Breast epithelium (tissue), 3 donors: ENCODE measurements at regions not wholly inside any gene's neighbourhood (a gene's known extent, or its start where the extent isn't known, plus 50 kb on each side); places are given as distances from the start of the nearest gene placed in this dataset.

Source experiments
- POLR2A ChIP-seq: fragments of 450-650 bp; IDR thresholded peaks from one replicate; pipeline ENCODE4 v1.6.1; 2016; ENCODE audit warnings: antibody characterized with exemption, mild to moderate bottlenecking, moderate library complexity
- TF ChIP-seq, protein P1 (sequence below), 3 donors: fragments of 450-650 bp; IDR thresholded peaks; one replicate each; pipeline ENCODE4 v1.5.1; 2016 to 2017; ENCODE audit warnings: antibody characterized with exemption in 3 of 3, mild to moderate bottlenecking in 3 of 3, moderate library complexity in 3 of 3

DNA sequence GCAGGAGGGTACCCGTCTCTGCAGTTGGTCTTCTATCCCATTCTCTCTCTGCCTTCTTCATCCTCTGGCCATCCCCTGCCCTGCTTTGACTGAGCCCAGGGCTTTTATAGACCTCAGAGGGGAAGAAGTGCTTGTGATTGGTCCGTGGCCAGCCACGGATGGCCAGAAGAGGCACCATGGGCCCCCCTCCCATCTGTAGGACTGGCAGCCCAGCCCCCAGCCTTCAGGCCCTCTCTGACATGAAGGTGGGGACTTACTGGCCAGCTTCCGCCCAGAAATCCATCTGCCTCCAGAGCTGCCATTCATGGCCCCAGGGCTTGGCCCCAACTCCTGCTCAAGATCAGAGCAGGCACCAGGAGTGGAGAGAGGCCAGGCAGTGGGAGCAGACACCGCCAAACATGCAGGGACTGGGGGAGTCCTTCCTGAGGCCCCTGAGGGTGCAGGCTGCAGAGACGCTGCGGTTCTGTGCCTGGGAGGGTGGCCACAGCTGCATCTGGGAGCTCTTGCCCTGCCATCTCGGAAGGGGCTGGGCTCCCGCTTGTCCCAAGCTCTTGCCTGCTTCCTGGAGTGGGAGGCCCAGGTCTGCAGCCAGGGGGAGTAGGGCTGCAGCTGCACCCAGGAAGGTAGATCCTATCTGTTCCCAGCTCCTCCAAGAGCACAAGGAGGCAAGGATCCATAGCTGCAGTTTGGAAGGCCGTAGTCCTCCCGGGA is 698.6 kb upstream of the B3GALT2 start:
- TF ChIP-seq POLR2A: no peak
- TF ChIP-seq, protein P1, sequence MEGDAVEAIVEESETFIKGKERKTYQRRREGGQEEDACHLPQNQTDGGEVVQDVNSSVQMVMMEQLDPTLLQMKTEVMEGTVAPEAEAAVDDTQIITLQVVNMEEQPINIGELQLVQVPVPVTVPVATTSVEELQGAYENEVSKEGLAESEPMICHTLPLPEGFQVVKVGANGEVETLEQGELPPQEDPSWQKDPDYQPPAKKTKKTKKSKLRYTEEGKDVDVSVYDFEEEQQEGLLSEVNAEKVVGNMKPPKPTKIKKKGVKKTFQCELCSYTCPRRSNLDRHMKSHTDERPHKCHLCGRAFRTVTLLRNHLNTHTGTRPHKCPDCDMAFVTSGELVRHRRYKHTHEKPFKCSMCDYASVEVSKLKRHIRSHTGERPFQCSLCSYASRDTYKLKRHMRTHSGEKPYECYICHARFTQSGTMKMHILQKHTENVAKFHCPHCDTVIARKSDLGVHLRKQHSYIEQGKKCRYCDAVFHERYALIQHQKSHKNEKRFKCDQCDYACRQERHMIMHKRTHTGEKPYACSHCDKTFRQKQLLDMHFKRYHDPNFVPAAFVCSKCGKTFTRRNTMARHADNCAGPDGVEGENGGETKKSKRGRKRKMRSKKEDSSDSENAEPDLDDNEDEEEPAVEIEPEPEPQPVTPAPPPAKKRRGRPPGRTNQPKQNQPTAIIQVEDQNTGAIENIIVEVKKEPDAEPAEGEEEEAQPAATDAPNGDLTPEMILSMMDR (IDR thresholded peaks at IDR 0.05): no peak
